SK-N-SH (cell line): ENCODE measurements at regions not wholly inside any gene's neighbourhood (a gene's known extent, or its start where the extent isn't known, plus 50 kb on each side); places are given as distances from the start of the nearest gene placed in this dataset.

ENCODE experiments used
- CTCF ChIA-PET: fragments of 300-600, 350-600 bp; formaldehyde crosslinking; extraction: SDS; loops from one replicate; lab custom pipeline; 2021; lab: Yijun Ruan, JAX
- POLR2A ChIA-PET: fragments of 350-600 bp; sonication (Branson Sonifier 250); formaldehyde crosslinking; extraction: SDS; loops from one replicate; lab custom pipeline; 2020; ENCODE audit warnings: antibody characterized with exemption, inconsistent platforms; lab: Yijun Ruan, JAX
- DNase-seq: peaks from one replicate; pipeline ENCODE4 v3.0.0; 2012
- H2AFZ ChIP-seq: fragments of 200-600 bp; sonication (generic); 2 replicates; pipeline ENCODE4 v1.8.1; 2016; ENCODE audit warnings: antibody characterized with exemption, mild to moderate bottlenecking, low read depth
- H3F3A ChIP-seq: fragments of 200-600 bp; sonication (generic); replicated peaks from 2 replicates; pipeline ENCODE3; 2016; ENCODE audit warnings: antibody characterized with exemption, mild to moderate bottlenecking; ENCODE audit not compliant: insufficient read depth
- H3K27ac ChIP-seq, 2 experiments: fragments of 200-500 bp in 1 of 2; fragments of 200-600 bp in 1 of 2; sonication (Bioruptor generic) in 1 of 2; sonication (generic), shearing (Covaris generic) in 1 of 2; 2 replicates each; pipeline versions ENCODE4 v1.5.1 to v1.6.1; 2014 to 2016; ENCODE audit warnings: low read depth in 2 of 2, inconsistent platforms in 1 of 2, low read length in 1 of 2, mild to moderate bottlenecking in 1 of 2, mixed read lengths in 1 of 2
- H3K27me3 ChIP-seq: fragments of 200-600 bp; sonication (generic), shearing (Covaris generic); 2 replicates; pipeline ENCODE4 v1.6.1; 2016; ENCODE audit warnings: mixed run types; ENCODE audit not compliant: insufficient read depth
- H3K36me3 ChIP-seq, 2 experiments: fragments of 200-500 bp in 1 of 2; fragments of 200-600 bp in 1 of 2; sonication (Bioruptor generic) in 1 of 2; sonication (generic) in 1 of 2; replicated peaks in 1 of 2; 2 replicates each; pipeline versions ENCODE3 to v1.5.1; 2014 to 2016; ENCODE audit warnings: low read length in 1 of 2, mild to moderate bottlenecking in 1 of 2; ENCODE audit not compliant: insufficient read depth in 2 of 2, control insufficient read depth in 1 of 2
- H3K4me1 ChIP-seq, 2 experiments: fragments of 200-500 bp in 1 of 2; fragments of 200-600 bp in 1 of 2; sonication (Bioruptor generic) in 1 of 2; sonication (generic), shearing (Covaris generic) in 1 of 2; 2 replicates each; pipeline versions ENCODE4 v1.5.1 to v1.6.1; 2014 to 2016; ENCODE audit warnings: low read depth in 1 of 2, low read length in 1 of 2, mixed run types in 1 of 2; ENCODE audit not compliant: insufficient read depth in 2 of 2, control insufficient read depth in 1 of 2
- H3K4me2 ChIP-seq: fragments of 200-600 bp; sonication (generic), shearing (Covaris generic); 2 replicates; pipeline ENCODE4 v1.6.1; 2017; ENCODE audit warnings: mixed run types
- H3K4me3 ChIP-seq, 2 experiments: fragments of 200-500 bp in 1 of 2; fragments of 200-600 bp in 1 of 2; sonication (Bioruptor generic) in 1 of 2; sonication (generic), shearing (Covaris generic) in 1 of 2; 2 replicates each; pipeline versions ENCODE4 v1.5.1 to v1.8.1; 2014 to 2016; ENCODE audit warnings: low read depth in 2 of 2, inconsistent platforms in 1 of 2, low read length in 1 of 2, mild to moderate bottlenecking in 1 of 2, mixed read lengths in 1 of 2, moderate library complexity in 1 of 2
- H3K79me2 ChIP-seq: fragments of 200-600 bp; sonication (generic); 2 replicates; pipeline ENCODE4 v1.8.1; 2017; ENCODE audit warnings: mild to moderate bottlenecking; ENCODE audit not compliant: insufficient read depth
- H3K9ac ChIP-seq: fragments of 200-600 bp; sonication (generic); 2 replicates; pipeline ENCODE4 v1.6.1; 2017; ENCODE audit warnings: mixed run types
- H3K9me2 ChIP-seq: fragments of 200-600 bp; sonication (generic); 2 replicates; pipeline ENCODE4 v1.6.1; 2017; ENCODE audit warnings: mixed run types
- H3K9me3 ChIP-seq: fragments of 200-600 bp; sonication (generic); 2 replicates; pipeline ENCODE4 v1.6.1; 2017; ENCODE audit warnings: mixed run types, mild to moderate bottlenecking, moderate library complexity
- H4K20me1 ChIP-seq: fragments of 200-600 bp; sonication (generic); 2 replicates; pipeline ENCODE4 v1.6.1; 2017; ENCODE audit warnings: mild to moderate bottlenecking, mixed run types; ENCODE audit not compliant: insufficient read depth
- CHD2 ChIP-seq: fragments of 150-350 bp; IDR thresholded peaks from 2 replicates; pipeline ENCODE4 v1.6.1; 2018; ENCODE audit warnings: low read length; ENCODE audit not compliant: partially characterized antibody
- FOSL2 ChIP-seq: IDR thresholded peaks from 2 replicates; pipeline ENCODE4 v1.4.0; 2012; ENCODE audit warnings: low read depth, mild to moderate bottlenecking, moderate library complexity, borderline replicate concordance
- FOXJ3 ChIP-seq: sonication (generic); formaldehyde crosslinking; IDR thresholded peaks from 2 replicates; pipeline ENCODE4 v1.5.1; 2020; ENCODE audit warnings: mild to moderate bottlenecking, missing genetic modification reagents
- JUND ChIP-seq: IDR thresholded peaks from 2 replicates; pipeline ENCODE4 v1.4.0; 2012
- MEF2A ChIP-seq: IDR thresholded peaks from 2 replicates; pipeline ENCODE4 v1.4.0; 2012; ENCODE audit warnings: low read depth, borderline replicate concordance
- NFIC ChIP-seq: IDR thresholded peaks from 2 replicates; pipeline ENCODE4 v1.4.0; 2012; ENCODE audit warnings: borderline replicate concordance
- RAD21 ChIP-seq: IDR thresholded peaks from 2 replicates; pipeline ENCODE4 v1.6.1; 2012; ENCODE audit warnings: mild to moderate bottlenecking, low read length
- RFX5 ChIP-seq: IDR thresholded peaks from 2 replicates; pipeline ENCODE4 v1.6.1; 2012; ENCODE audit warnings: mild to moderate bottlenecking, improper control_type of control experiment, low read length
- RXRA ChIP-seq: IDR thresholded peaks from 2 replicates; pipeline ENCODE4 v1.4.0; 2012; ENCODE audit warnings: low read depth, mild to moderate bottlenecking, borderline replicate concordance
- SMC3 ChIP-seq: IDR thresholded peaks from 2 replicates; pipeline ENCODE4 v1.6.1; 2012; ENCODE audit warnings: low read depth, low read length, improper control_type of control experiment
- TCF12 ChIP-seq: IDR thresholded peaks from 2 replicates; pipeline ENCODE4 v1.4.0; 2012
- YY1 ChIP-seq: IDR thresholded peaks from 2 replicates; pipeline ENCODE4 v1.4.0; 2012; ENCODE audit warnings: low read depth, mild to moderate bottlenecking
- WGBS: methylation state at CpG from one replicate; pipeline ENCODE4 v1.1.6; 2017; ENCODE audit warnings: low lambda C conversion rate; 5-methylcytosine and 5-hydroxymethylcytosine counted together
- TF ChIP-seq, protein P1 (sequence below): IDR thresholded peaks from 2 replicates; pipeline ENCODE4 v1.4.0; 2012; ENCODE audit warnings: low read depth
- TF ChIP-seq, protein P2 (sequence below): IDR thresholded peaks from 2 replicates; pipeline ENCODE4 v1.4.0; 2012; ENCODE audit warnings: low read depth, borderline replicate concordance

DNA sequence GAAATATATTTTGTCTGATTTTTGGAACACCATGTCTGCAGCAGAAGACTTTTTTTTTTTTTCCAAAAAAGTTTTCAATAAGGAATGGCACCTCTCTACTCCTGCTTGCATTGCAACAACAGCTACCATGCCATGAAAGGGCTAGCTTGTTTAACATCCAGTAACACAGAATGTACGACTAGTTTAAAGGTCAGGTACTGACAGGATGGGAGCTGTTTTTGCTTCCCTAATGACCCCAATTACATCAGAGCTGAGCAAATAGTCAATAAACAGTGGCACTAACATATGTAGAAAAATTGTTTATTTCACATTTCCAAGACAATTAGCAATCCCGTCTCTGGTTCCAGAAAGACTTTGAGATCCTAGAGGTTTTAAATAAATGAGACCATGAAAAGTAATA, 693.8 kb downstream of the NR2F1-AS1 start:
- ChIA-PET POLR2A (no interaction called here), CTCF (interaction anchor here (0.6 to 0.8 kb wide), 2 partner anchors 17 to 35 kb away, joined by 3 to 4 read pairs; no protein-coding TSS in a partner anchor)
- no peak for DNase-seq

DNA sequence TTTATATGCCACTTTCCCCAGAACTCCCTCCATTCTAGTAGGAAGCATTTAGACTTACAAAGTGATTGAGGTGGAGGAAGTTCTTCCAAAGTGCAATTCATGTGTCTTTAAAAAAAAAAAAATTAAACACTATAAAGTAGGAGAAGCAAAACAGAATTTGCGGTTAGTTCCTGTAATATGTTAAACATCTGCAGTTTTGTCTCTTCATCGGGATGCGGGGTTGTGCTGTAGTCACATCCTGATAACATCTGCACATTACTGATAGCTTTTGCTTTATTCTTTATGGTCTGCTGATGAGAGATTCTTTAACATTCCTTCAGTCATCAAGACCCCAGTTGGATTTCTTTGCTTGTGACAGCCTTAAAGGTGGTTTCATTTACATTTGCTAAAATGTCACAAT, 694.3 kb downstream of the NR2F1-AS1 start:
- Histone ChIP-seq H3K27me3 (no peaks in the 10 kb centered on the region), H3K4me1 (no peaks in the 10 kb centered on the region; a peak in 1 of 4 replicates), H3K4me3 (no peak overlapping the region), H2AFZ (no peak overlapping the region), H3K79me2 (no peaks in the 10 kb centered on the region), H3K9me2 (no peaks in the 10 kb centered on the region), H3K36me3 (no peaks in the 10 kb centered on the region), H3K27ac (no peak overlapping the region), H3K4me2 (no peak overlapping the region), H4K20me1 (no peaks in the 10 kb centered on the region), H3K9me3 (no peaks in the 10 kb centered on the region), H3F3A (no peaks in the 10 kb centered on the region), H3K9ac (no peak overlapping the region)
- TF ChIP-seq RFX5 = no peak
- peak; percentile 20; the same call in 1 of the 2 replicates for TF ChIP-seq TCF12
- TF ChIP-seq JUND = no peak
- ChIA-PET CTCF (interaction anchor here (0.6 to 0.8 kb wide), 2 partner anchors 18 to 35 kb away, joined by 3 to 4 read pairs; no protein-coding TSS in a partner anchor), POLR2A (no interaction called here)
- DNase-seq = no peak
- WGBS = 64% methylated on average over 3 of the region's 3 CpGs

More for the DNA sequence above, 693.8 kb downstream of the NR2F1-AS1 start:
- Histone ChIP-seq H4K20me1 (no peaks in the 10 kb centered on the region), H2AFZ (no peak overlapping the region), H3K27ac (no peak overlapping the region), H3K9ac (no peak overlapping the region), H3F3A (no peaks in the 10 kb centered on the region), H3K27me3 (no peaks in the 10 kb centered on the region), H3K4me2 (no peak overlapping the region), H3K4me1 (no peaks in the 10 kb centered on the region; a peak in 1 of 4 replicates), H3K36me3 (no peaks in the 10 kb centered on the region), H3K79me2 (no peaks in the 10 kb centered on the region), H3K9me3 (no peaks in the 10 kb centered on the region), H3K4me3 (no peak overlapping the region), H3K9me2 (no peaks in the 10 kb centered on the region)
- TF ChIP-seq, protein P1, sequence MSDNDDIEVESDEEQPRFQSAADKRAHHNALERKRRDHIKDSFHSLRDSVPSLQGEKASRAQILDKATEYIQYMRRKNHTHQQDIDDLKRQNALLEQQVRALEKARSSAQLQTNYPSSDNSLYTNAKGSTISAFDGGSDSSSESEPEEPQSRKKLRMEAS = no peak
- TF ChIP-seq, protein P2, sequence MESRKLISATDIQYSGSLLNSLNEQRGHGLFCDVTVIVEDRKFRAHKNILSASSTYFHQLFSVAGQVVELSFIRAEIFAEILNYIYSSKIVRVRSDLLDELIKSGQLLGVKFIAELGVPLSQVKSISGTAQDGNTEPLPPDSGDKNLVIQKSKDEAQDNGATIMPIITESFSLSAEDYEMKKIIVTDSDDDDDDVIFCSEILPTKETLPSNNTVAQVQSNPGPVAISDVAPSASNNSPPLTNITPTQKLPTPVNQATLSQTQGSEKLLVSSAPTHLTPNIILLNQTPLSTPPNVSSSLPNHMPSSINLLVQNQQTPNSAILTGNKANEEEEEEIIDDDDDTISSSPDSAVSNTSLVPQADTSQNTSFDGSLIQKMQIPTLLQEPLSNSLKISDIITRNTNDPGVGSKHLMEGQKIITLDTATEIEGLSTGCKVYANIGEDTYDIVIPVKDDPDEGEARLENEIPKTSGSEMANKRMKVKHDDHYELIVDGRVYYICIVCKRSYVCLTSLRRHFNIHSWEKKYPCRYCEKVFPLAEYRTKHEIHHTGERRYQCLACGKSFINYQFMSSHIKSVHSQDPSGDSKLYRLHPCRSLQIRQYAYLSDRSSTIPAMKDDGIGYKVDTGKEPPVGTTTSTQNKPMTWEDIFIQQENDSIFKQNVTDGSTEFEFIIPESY = no peak
- TF ChIP-seq FOSL2 = no peak
- no peak for TF ChIP-seq SMC3
- no peak for TF ChIP-seq RXRA
- WGBS = 76% methylated on average over 2 of the region's 2 CpGs

DNA sequence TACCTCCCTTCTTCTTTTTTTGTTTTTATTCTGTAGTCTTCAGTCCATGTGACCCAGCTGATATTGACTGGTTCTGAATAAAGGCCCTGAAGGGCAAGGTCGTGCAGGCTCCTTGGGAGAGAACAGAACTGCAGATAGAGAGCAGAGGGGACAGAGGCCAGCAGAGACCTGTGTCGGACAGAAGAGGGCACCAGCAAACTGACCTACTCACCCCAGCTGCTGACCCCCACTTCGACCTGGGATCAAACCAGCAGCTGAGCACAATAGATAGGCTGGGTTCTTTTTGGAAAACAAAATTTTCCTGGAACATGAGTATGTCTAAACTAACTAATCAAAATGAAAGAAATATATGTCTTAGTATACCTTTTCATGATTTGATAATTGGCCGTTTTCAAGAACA, 695.1 kb downstream of the NR2F1-AS1 start:
- peak; percentile 11; the same call in 1 of the 2 replicates for TF ChIP-seq SMC3
- TF ChIP-seq RAD21 = peak; percentile 52
- TF ChIP-seq NFIC = no peak
- no peak for TF ChIP-seq FOXJ3
- TF ChIP-seq YY1 = no peak
- TF ChIP-seq CHD2 = no peak
- TF ChIP-seq MEF2A = no peak
- no peak for TF ChIP-seq TCF12
- TF ChIP-seq, all 33 proteins: peak for 2
- H3K9me2 ChIP-seq = no peaks in the 10 kb centered on the region
- no peaks in the 10 kb centered on the region for H3F3A ChIP-seq
- no peak overlapping the region for H3K27ac ChIP-seq
- H4K20me1 ChIP-seq = no peaks in the 10 kb centered on the region
- H3K27me3 ChIP-seq = no peaks in the 10 kb centered on the region
- H3K79me2 ChIP-seq = no peaks in the 10 kb centered on the region
- POLR2A ChIA-PET = no interaction called here
- H3K9me3 ChIP-seq = no peaks in the 10 kb centered on the region
- DNase-seq = no peak
- 88% methylated on average over 4 of the region's 4 CpGs for WGBS
- H2AFZ ChIP-seq = no peak overlapping the region
- H3K4me1 ChIP-seq = no peaks in the 10 kb centered on the region; a peak in 1 of 4 replicates
- H3K9ac ChIP-seq = no peak overlapping the region
- no peak overlapping the region for H3K4me2 ChIP-seq
- no peak overlapping the region for H3K4me3 ChIP-seq
- CTCF ChIA-PET = no interaction called here
- H3K36me3 ChIP-seq = no peaks in the 10 kb centered on the region
